GM19438 (cell line): ENCODE measurements at regions not wholly inside any gene's neighbourhood (a gene's known extent, or its start where the extent isn't known, plus 50 kb on each side); places are given as distances from the start of the nearest gene placed in this dataset.

Source experiments
- ATAC-seq: cut with Tn5 transposase; IDR thresholded peaks from one replicate; pipeline ENCODE4 v1.9.1; 2021; ENCODE audit warnings: low read depth; ENCODE audit not compliant: unreplicated experiment

DNA sequence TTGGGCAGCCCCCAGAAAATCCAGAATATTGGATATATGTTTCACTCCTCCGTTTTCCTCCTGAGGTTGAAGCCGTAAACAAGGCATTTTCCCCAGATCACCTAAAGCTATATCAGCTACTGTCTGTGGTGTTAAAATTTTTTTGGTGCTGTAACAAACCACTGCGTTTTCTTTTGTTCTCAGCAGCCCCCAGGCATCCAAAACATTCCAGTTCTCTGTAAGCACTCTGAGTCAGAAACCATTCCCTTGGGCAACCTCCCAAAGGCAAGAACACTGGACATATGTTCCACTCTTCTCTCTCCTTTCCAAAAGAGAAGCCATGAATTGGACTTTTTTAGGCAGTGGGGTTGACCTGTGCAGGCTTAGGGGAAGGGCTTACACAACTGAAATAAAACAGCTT, 310.9 kb downstream of the MID1IP1 start:
- no peak for ATAC-seq

DNA sequence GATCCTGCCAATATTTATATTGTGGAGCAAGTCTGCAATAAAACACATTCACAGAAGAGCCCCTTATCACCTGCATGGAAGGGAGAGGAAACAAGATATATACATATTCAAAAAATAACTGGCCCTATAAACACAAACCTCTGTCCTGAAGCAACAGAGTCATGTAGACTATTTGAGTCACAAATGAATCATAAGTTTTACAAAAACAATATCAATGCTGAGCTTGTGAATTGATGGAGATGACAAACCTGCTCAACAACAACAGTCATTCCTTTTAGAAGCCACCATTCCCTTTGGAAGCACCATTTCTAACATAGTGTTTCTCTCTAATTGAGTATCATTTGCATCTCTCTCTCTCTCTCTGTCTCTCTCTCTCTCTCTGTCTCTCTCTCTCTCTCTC, 313.9 kb downstream of the MID1IP1 start:
- ATAC-seq: no peak

DNA sequence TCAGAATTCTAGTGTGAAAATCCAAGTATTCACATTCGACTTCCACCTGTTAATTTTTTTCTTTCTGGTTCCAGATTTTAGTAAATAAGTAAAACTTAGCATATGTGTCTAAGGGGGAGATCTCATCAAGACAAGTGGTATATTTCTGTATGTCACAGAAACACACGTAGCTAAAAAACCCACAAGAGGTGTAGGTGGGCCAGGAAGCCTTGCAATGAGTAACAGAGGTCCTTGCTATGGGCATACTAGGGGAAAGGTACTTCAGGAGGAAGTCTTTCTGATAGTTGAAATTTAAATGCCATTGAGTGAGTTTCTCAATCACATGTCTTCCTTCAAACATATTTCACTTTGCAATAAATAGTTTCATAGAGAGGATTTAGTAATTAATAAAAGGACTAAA, 315.8 kb downstream of the MID1IP1 start:
- ATAC-seq: no peak

DNA sequence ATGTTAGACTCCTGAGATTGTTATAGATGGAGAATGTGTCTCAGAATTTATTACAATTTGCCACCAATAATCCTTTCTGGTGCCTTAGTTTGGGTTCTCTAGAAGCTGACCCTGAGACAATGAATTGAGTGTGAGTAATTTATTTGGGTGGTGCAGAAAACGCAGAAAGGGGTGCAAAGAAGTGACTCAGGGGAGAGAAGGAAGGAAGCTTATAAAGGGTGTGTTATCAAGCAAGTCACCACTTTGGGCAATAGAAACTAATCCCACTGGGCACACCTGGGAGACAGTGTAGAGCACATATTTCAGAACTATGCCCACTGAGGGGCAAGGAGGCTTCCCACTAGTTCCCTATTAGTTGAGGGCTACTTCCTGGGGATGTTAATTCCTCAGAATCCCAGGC, 320.6 kb downstream of the MID1IP1 start:
- no peak for ATAC-seq

DNA sequence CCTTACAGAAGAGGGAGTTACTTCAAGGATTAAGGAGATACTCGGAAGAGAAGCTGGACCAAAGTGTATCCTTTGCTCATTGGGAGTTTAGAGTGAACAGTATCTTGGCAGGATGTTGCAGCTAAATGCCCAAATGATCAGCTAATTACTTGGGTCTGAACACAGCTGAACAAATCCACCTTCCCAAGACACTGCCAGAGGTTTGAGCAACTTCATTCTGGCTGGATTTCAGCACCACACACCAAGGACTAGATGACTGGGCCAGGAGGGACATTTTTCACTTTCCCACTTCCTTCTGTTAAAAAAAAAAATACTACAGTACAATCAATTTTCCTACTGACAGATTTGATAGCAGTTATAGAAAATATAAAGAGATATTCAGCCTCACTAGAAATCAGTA, 324.6 kb downstream of the MID1IP1 start:
- ATAC-seq: no peak

DNA sequence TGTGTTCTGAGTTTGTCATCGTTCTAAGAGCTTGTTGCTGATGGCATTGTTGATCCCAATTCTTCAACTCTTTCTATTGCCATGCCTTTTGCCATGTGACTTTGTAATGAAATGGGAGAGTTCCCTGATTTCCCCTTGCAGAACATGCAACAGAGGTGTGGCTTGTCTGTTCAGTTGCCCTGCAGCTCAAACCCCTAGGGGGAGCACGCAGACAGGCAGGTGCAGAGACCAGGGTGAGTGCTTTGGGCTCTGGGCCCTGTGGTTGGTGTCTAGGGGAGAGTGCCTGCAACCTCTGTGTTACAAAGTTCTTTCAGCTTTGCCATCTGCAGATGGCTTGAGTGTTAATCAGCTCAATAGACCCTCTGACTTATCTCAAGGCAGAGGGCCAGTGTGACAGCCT, 332.7 kb downstream of the MID1IP1 start:
- ATAC-seq: no peak

DNA sequence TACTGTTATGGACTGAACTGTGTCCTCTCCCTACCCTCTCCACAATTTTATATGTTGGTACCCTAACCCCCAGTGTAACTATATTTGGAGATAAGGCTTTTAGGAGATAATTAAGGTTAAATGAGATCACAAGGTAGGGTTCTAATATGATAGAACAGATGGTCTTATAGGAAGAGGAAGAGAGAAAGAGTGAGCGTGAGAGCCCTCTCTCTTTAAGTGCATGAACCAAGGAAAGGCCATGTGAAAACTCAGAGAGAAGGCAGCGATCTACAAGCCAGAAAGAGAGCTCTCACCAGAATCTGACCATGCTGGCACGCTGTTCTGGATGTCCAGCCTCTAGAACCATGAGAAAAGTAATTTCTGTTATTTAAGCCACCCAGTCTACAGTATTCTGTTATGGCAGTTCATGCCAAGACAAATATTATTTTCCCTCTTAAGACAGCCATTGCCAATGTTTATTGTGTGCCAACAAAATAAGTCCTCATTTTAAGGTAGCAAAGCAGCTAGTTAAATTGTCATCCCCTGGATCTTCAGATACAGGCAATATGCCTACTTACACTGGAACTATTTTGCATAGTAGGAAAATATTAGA, 336.2 kb downstream of the MID1IP1 start:
- no peak for ATAC-seq

DNA sequence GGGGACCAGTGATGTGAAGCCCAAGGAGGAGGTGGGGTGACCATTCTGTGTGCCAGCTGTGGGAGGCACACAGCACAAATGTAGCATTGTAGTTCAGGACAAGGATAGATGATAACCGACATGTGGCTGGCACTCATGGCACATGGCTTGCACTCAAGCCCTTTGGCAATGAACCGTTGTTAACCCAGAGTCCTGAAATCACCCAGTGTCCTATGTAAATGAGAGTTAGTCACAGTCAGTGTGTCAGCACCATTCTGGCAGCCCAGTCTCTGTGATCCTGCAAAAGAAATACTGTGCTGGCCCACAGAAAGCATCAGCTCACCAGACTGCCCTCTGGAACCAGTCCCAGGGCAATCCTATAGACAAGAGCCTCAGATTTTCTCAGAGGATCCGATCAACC, 339.3 kb downstream of the MID1IP1 start:
- ATAC-seq: no peak

DNA sequence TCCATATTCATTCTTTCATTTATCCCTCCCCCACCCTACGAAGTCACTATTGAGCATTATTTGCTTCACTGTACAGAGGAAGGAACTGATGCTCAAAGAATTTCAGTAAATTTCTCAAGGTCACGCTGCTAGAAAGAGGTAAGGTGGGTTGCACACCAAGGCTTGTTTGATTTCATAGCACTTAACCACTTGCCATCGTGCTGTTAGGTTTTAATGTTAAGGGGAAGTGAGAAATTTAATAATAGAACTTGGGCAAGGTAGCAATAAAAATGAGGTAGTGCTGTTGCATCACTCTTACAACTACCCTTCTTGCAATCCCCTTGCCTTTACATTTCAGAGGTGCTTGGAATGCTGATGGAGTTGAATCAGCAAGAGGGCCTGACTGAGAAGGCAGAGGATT, 343.1 kb downstream of the MID1IP1 start:
- ATAC-seq: no peak

DNA sequence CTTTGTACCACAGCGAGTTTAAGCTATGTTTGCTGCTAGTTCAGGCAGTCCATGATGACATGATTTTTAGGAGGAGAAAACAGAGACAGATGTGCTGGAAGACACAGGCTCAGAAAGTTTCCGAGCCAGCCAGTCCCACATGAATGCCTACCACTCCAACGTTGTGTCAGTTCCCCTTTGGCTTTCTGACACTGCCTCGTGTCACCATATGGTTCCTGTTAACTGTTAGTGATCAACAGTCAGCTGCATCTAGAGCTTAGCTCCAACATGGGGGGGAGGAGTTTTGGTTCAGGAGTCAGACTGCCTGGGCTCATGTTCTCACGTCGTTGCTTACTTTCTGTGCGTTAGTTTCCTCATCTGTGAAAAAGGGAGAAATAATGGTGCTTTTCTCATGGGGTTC, 343.7 kb downstream of the MID1IP1 start:
- ATAC-seq: peak; percentile 68

DNA sequence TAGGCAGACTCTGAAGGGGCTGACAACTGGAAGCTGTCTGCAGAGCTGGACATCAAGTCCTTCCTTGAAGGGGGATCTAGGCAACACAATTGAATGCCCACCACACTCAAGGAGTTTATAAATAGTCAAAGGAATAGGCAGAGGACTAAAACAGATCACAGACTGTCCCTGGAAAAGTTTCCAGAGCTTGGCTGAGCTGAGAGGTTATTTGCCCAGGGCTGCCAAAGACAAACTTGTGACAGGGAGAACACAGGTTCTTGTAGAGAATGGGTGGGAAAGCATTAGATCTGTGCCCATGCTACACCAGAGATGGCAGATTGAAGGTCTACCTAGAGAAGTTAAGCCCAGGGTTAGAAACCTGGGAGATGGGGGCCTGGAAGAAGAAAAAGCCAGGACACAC, 344.6 kb downstream of the MID1IP1 start:
- no peak for ATAC-seq

DNA sequence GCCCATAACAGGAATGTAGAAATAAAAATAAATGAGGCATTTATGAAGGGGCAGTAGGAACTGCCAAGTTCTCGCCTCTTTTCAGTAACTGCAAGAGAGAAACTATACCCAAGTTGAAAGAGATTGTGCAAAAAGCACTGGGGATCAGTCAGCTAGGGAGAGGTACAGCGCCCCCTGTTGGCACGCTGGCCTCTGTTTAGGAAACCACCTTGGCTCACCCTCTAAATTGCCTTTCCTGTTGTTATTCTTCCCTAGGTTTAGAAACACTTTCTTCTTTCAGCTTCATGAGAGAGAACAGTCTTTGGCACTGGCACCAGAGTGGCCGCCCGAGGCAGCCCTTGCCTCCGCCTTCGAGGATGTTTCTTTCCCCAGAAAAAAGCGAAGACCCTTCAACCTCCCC, 348.5 kb downstream of the MID1IP1 start:
- ATAC-seq: no peak

DNA sequence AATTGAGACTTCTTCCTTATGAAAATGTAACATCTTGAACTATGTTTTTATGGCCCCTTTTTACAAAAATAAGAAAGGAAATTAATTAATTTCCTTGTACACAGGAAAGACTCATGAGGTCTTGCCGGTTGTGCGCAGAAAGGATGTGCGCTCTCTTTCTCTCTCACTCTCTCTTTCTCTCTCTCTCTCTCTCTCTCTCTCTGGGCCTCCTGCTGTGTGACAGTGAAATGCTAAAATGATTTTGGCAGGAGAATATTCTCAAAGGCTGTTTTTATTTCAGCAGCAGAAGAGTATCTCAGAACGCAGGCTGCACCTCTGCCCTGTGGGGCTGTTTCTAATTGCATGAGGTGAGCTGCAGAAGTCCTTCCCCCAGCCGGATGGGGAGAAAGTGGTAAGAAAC, 349.0 kb downstream of the MID1IP1 start:
- ATAC-seq: no peak

DNA sequence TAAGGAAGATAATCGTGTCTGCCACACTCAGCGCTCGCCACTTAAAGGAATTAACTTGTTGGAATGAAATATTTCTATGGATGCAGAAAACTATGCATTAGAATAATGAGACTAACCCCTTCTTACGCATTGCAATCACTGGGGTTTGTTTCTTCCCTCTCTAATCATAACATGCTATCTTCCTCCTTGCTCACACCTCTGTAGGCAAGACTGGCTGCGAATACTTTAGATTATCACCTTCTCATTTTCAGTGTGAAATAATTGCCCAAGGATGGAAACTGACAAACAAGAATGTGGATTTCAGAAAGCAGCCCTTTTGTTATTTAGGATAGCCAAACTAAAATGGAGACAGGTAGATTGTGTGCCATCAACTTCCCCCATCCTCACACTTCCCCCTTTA, 349.4 kb downstream of the MID1IP1 start:
- no peak for ATAC-seq

DNA sequence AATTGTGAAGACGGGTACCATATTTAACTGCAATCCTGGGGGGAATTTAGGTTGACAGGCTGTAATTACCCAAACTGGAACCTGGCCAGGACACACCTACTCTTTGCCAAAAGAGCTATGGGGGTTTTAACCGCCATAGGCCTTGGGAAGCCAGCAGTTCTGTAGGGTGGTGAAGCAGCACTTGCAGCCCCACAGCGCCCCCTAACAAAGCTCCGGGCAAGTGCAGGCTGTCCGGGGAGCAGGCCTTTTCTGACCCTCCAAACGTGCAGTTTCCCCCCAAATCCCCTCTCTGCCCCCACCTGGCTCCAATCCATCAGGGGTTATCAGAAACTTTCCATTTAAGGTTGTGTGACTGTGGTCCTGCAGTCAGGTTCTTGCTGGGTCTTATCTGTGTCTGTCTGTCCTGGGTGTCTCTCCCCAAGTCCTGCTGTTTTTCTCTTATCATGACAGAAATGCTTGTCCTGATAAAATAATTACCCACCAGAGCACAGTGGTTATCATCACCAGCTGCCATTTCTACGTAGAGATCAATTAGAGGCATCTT, 350.9 kb downstream of the MID1IP1 start:
- no peak for ATAC-seq

DNA sequence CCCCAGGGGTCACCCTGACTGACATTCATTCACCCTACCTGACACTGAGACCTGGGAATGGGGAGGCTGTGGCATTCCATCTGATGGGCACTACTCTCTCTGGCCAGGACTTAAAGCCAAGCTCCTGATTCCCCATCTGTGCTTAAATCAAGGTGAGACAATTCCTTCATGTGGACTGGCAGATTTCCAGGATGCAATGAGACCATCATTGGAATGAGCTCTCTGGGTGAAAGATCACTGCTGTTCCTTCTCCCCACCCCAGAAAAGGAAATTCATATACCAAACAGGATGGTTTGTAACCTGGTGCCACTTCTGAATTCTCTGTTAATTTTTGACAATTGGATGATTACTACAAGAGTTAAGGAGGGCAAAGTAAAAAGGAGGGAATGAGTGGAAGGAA, 354.8 kb downstream of the MID1IP1 start:
- no peak for ATAC-seq

DNA sequence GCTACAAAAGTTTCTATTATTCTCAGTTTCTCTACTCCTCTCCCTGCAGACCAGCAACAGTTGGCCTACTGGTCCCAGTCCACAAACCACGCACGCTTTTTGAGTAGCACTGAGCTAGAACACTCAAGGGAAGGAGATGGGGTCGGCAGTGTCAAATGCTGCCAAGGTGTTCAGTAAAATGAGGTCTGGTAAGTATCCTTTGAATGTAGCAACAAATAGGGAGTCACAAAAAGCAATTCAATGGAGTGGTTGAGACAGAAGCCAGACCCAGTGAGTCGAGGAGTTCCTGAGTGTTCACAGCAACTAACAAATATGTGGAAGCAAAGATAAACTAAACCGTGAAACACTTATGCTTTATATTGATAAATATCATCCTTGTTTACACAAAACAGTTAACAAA, 355.7 kb downstream of the MID1IP1 start:
- no peak for ATAC-seq

DNA sequence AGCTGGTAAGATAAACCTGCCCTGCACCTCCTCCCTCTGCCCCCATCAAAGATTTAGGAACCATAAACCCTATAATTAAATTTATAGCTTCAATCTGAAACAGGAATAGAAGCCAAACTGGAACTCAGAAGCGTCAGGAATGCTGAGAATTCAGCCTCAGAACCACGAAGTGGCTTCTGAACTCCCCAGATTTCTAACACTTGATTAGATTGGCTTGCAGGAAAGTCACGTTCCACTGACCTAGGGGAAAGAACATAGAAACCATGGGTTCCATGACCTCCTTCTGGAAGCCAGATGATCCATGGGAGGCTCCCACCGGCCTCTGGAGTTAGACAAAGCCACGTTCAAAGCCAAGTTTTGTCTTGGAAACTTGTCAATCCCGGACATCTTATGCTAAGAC, 356.5 kb downstream of the MID1IP1 start:
- ATAC-seq: no peak

DNA sequence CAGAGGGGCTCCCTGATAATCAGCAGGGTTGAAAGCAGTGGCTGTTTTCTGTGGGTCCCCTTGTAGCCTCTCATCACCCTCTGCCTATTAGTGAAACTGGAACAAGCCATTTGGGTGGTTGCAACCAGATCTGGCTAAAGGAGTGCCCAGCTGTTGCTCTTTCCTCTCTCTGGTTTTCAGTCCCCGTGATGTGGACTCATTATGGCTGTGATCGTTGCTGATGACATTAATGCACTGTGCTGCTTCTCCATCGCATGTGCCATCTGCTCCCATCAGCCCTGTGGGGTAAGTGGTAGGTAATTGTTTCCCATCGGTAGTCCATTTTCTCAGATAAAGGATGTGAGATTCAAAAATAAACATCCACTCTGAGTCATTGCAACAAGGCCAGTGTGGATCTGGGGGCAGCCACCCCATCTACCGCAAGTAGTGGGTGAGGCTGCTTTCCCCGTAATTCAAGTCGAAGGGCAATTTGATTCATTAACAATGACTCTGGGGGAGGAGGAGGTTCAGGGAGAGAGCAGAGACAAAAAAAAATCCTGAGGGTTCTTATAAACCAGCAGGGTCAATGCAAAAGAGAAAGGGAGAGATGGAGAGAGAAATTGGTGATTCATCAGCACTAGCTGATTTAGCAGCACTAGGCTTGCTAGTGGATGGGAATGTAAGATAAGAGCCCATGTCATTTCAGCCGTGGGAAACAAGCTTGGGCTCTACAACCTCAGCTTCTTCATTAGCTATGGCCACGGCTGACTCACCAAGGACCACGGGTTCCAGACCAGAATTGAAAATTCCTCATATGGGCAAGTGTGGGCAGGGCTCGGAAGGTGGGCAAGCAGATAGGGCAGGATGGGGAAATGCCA, 357.8 kb downstream of the MID1IP1 start:
- peak; percentile 65 for ATAC-seq

DNA sequence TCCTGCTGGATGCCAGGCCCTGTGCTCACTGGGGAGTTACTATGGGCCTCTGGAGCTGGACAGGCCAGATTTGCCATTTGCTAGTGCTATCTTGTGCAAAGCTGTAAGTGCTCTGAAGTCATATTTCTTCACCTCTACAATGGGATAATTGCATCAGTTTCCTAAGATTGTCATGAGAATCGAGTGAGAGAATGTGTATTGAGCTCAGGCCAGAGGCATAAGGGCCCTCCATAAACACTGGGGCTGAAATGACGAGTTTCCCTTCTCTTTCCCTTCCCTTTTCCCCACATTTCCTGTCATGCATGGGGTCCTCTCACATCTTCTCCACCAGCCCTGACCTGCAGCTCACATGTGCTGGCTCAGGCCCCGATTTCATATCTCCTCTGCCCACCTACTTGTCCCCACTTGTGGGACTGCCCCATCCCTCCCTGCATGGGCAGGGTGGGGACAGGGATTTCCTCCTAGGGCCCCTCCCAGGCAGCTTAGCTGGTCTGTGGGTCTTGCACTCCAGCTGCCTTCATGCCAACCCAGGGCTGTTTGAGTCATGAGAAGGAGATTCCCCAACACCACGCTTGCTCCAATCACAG, 358.8 kb downstream of the MID1IP1 start:
- no peak for ATAC-seq

DNA sequence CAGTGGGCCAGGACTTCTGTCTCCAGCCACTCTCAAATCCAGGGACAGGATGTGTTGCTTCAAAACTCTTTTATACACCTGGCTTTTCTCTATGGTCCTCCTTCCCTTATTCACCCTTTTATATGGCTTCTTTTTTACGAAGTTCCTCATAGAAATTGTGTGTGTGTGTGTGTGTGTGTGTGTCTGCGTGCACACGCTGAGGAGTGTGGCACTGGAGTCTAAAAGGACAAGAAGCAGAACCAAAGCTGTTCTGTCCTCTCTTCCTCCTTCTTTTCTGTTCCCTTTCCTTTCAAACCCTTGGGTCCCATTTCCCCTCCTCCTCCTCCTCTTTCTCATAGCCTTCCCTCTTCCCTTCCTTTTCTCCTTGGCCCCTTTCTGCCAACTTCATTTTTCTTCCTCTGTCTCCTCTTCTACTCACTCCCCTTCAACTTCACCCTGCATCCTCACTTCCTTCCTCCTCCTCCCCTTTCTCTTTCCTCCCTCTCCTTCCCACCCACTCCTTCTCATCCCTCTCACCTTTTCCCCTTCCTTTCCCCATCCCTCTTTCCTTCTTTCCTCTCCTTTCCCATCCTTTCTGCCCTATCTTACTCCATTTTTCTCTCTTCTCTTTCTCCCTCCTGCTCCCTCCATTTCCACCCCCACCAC, 360.5 kb downstream of the MID1IP1 start:
- ATAC-seq: no peak
